Activated naive CD8-positive, alpha-beta T cell treated with anti-CD3 and anti-CD28 coated beads for 36 hours (primary cell): ENCODE measurements at regions not wholly inside any gene's neighbourhood (a gene's known extent, or its start where the extent isn't known, plus 50 kb on each side); places are given as distances from the start of the nearest gene placed in this dataset.

Source experiments
- DNase-seq: peaks from one replicate; pipeline ENCODE4 v3.0.0; 2021
- H3K27ac Mint-ChIP-seq: one replicate; pipeline ENCODE4 v1.8.0; 2022; ENCODE audit warnings: mild to moderate bottlenecking, moderate library complexity, mixed read lengths
- H3K27me3 Mint-ChIP-seq: one replicate; pipeline ENCODE4 v1.8.0; 2022; ENCODE audit warnings: mild to moderate bottlenecking, mixed read lengths
- H3K36me3 Mint-ChIP-seq: one replicate; pipeline ENCODE4 v1.8.0; 2021; ENCODE audit warnings: mild to moderate bottlenecking, mixed read lengths
- H3K4me1 Mint-ChIP-seq: one replicate; pipeline ENCODE4 v1.8.0; 2021; ENCODE audit warnings: mixed read lengths
- H3K4me3 Mint-ChIP-seq: one replicate; pipeline ENCODE4 v1.8.0; 2022; ENCODE audit warnings: mild to moderate bottlenecking, moderate library complexity, mixed read lengths
- H3K9me3 Mint-ChIP-seq: one replicate; pipeline ENCODE4 v1.8.0; 2022; ENCODE audit warnings: mixed read lengths

DNA sequence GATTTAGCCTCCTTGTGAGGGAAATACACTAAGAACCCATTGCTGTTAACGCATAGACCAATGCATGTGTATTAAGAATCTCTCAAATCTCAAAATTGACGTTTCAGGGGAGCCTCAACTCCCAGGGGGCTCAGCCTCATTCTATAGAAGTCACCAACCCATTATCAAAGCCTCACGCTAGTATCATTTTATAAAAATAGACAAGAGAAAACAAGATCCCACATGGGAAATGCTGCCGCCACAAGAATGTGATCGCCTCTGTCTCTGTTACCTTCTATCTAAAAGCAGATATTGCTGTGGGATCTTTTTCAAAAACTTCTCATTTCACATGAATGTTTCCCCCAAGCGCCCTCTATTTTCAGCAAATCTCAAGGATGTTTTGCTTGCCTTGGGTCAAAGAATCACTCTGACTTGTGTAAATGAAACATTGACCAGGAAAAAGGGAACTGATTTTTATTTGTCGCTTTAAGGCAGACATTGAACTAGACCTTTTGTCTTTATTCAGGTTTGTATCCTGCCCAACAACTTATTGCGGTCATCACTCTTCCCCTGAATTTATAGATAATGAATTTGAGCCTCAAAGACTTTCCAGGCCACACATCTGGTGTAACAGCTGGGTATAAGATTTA is 679.0 kb upstream of the ID2 start:
- no peak overlapping the region for H3K27ac Mint-ChIP-seq
- H3K4me1 Mint-ChIP-seq, result peaks cover 7% of the 10 kb centered on the region
- no peaks in the 10 kb centered on the region for H3K27me3 Mint-ChIP-seq
- H3K9me3 Mint-ChIP-seq, result no peaks in the 10 kb centered on the region
- no peaks in the 10 kb centered on the region for H3K36me3 Mint-ChIP-seq
- no peak overlapping the region for H3K4me3 Mint-ChIP-seq
- no peak for DNase-seq

DNA sequence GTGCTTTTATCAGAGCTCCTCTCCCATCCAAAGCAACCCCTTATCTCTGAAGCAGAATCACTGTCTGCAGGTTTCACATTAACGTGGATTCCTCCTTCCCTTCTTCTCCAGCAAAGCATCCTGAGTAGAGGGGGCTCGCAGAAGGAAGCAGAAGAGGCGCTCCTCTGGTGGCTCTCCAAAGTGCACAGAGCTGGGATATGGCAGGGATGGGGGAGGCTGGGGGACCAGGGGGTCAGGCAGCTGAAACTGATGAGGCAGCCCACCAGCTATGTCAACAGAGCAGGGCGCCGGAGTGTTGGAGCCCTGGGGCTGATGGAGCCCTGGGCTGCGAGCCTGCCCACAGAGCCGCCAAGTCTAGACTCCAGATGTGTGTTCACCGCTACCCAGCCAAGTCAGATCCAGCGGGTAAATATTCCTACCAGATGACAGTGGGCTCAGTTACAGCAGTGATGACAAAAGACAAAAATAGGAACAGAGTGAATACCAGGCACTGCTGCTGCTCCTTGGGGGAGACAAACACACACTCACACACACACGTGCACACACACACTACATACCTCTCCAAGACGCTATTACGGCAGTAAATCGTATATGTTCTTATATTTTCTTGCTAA is 678.3 kb upstream of the ID2 start:
- Mint-ChIP-seq H3K4me1 (peaks cover 7% of the 10 kb centered on the region), H3K4me3 (no peak overlapping the region), H3K27ac (no peak overlapping the region), H3K27me3 (no peaks in the 10 kb centered on the region), H3K9me3 (no peaks in the 10 kb centered on the region), H3K36me3 (no peaks in the 10 kb centered on the region)
- DNase-seq, result no peak

DNA sequence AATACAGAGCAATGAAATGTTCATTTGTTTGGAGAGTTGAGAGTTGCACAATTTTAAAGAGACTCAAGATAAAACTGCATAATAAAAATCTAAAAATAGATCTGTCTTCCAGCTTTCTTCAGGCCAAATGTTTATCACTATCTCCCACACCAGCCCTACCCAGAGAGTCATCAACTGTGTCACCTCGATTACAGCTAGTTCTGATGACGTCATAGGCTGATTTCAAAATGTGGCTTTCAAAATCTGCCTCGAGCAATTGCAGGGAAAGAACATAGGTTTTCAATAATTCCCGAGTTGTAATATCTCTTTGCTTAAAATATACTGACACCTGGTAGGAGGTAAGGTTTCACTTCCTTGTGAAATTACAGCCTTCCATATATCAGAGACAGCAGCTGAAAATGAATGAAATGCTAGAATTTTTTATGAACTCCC is 677.6 kb upstream of the ID2 start:
- Mint-ChIP-seq H3K4me1 (peaks cover 7% of the 10 kb centered on the region), H3K27me3 (no peaks in the 10 kb centered on the region), H3K4me3 (no peak overlapping the region), H3K36me3 (no peaks in the 10 kb centered on the region), H3K27ac (no peak overlapping the region), H3K9me3 (no peaks in the 10 kb centered on the region)
- no peak for DNase-seq

DNA sequence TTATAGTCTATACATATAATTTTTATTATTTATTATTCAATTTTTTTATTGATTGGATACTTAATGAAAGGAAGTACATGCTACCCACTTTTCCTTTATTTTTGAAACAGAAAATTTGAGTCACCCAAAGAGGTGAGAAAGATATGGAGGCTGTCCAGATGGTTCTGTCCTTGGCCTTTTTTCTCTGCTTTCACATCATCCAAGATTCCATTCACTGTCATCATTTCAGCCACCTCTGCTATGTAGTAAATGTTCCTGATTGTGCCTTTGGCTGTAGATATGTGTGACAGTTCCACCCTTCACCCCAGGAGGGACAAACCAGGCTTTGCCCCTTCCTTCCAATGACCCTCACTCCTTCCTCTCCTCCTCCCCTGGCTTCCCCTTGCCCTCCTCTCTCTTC is 675.7 kb upstream of the ID2 start:
- no peaks in the 10 kb centered on the region for H3K27me3 Mint-ChIP-seq
- H3K4me3 Mint-ChIP-seq, result no peak overlapping the region
- H3K27ac Mint-ChIP-seq, result no peak overlapping the region
- no peak for DNase-seq
- peaks cover 7% of the 10 kb centered on the region for H3K4me1 Mint-ChIP-seq
- H3K36me3 Mint-ChIP-seq, result no peaks in the 10 kb centered on the region
- H3K9me3 Mint-ChIP-seq, result no peaks in the 10 kb centered on the region

DNA sequence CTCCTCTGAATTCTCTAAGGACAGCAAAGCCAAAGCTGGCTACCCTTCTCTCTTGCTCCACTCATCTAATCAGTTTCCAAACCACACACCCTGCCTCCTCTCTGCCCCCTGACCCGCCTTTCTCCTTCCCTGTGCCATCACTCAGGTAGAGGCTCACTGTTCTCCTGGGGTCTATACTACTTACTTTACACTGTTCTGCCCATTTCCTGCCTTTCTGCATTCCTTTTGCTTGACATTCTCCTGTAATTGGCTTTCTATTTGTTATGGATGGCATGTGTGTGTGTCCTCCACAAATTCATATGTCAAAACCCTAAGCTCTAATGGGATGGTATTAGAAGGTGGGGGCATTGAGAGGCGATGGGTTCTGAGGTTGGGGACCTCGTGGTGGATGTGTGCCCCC is 675.2 kb upstream of the ID2 start:
- no peaks in the 10 kb centered on the region for H3K36me3 Mint-ChIP-seq
- no peaks in the 10 kb centered on the region for H3K9me3 Mint-ChIP-seq
- no peak for DNase-seq
- no peaks in the 10 kb centered on the region for H3K27me3 Mint-ChIP-seq
- peaks cover 7% of the 10 kb centered on the region for H3K4me1 Mint-ChIP-seq
- H3K4me3 Mint-ChIP-seq, result no peak overlapping the region
- H3K27ac Mint-ChIP-seq, result no peak overlapping the region

DNA sequence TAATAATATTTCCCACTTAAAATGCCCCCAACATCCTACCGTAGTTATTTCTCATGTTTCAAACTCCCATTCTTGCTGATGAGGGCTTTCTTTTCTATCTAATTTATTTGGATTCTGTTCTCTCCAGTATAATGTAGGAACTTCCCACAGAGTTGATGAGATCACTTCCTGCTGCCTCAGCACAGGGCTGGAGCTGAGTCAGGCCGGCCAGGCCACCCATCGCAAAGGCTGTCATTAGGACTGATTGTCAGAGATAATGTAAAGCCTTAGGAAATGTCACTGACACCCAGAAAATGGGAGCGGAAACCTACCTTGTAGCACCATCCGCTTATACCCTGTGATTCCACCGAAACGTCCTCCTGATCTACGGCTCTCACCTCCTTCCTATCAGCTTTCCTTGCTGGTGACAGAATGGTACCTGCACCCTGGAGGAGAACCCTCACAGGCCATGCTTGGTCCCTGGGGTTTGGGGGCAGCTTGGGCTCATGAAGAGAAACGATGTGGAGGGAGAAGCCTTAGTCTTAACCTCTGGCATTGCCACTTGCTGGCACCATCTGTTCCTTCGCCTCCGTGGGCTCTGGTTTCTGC is 672.8 kb upstream of the ID2 start:
- no peaks in the 10 kb centered on the region for H3K9me3 Mint-ChIP-seq
- H3K4me1 Mint-ChIP-seq, result peaks cover 4% of the 10 kb centered on the region
- H3K27ac Mint-ChIP-seq, result no peak overlapping the region
- H3K27me3 Mint-ChIP-seq, result no peaks in the 10 kb centered on the region
- H3K36me3 Mint-ChIP-seq, result no peaks in the 10 kb centered on the region
- no peak for DNase-seq
- H3K4me3 Mint-ChIP-seq, result no peak overlapping the region

DNA sequence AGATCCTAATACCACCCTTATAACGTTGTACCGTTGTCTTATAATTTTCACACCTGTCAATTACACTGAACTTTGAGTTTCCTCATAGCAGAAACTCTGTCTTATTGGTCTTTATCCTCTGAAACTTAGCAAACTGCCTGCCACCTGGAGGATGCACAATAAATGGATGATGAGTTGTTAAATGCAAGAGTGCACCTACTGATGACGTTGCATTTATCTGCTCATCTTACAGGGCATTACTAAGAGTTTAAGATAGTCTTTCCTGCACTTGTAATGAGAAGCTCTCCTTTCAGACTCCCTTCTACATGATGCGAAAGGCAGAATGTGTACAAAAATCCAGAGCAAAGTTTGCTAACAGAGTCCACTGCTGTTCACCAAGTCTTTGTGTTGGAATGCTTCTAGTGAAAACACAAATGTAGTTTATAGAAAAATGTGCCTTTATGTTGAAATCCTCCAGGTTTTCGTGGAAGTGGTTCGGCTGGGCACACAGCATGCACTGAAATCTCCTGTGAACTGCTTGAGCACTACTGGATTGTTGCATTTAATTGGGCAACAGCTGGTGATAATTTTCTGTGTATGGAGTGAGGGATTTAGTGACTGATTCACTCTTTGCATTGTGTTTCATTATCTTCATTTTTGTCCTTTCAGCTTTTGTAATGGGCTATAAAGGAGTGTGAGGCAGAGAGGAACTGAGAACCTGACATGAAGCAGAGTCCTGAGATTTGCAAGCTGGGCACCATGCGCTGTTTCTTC is 665.8 kb upstream of the ID2 start:
- Mint-ChIP-seq H3K9me3 (peaks cover 1% of the 10 kb centered on the region), H3K4me1 (no peaks in the 10 kb centered on the region), H3K27me3 (no peaks in the 10 kb centered on the region), H3K4me3 (no peak overlapping the region), H3K36me3 (no peaks in the 10 kb centered on the region), H3K27ac (no peak overlapping the region)
- DNase-seq, result no peak

DNA sequence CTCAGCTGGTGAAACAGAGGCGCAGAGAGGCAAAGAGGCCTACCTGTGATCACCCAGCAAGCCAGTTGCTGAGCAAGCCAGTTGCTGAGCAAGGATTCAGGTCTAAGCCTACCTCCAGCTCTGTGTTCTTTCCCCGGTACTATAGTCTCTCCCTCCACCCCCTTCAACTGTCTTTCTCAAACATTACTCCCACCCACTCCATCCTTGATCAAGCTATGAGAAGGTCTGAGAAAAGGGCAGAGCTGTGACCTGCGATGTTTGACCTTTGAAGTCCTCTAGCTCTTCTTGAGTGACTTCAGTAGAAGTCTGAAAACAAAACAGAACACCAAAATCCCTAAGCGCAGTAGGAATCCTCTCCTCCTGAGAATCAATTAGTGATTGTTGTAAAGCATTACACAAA is 665.2 kb upstream of the ID2 start:
- H3K27ac Mint-ChIP-seq, result no peak overlapping the region

DNA sequence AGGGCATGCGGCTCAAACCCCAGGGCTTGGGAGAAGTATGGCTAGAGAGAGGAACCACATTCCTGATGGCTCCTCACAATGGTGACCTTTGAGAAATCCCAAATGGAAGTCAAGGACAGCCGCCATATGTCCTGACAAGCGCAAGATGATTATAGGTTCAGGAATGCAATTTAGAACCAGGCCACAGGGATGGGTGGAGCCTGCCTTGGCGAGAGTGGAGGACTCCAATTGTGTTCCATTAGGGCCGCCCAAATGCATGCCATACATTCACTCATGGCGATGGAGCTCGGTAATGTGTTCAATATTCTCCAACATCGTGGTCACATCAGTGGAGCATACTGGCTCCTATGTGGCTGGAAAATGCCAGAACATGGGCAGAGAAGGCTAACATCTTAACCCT is 662.9 kb upstream of the ID2 start:
- Mint-ChIP-seq H3K4me3 (no peak overlapping the region), H3K36me3 (peaks cover 7% of the 10 kb centered on the region), H3K4me1 (peaks cover 14% of the 10 kb centered on the region), H3K9me3 (peaks cover 8% of the 10 kb centered on the region), H3K27ac (no peak overlapping the region), H3K27me3 (no peaks in the 10 kb centered on the region)
- DNase-seq, result no peak

More for the DNA sequence above, 665.2 kb upstream of the ID2 start:
- peaks cover under 1% of the 10 kb centered on the region for H3K4me1 Mint-ChIP-seq
- no peaks in the 10 kb centered on the region for H3K27me3 Mint-ChIP-seq
- H3K4me3 Mint-ChIP-seq, result no peak overlapping the region
- no peaks in the 10 kb centered on the region for H3K36me3 Mint-ChIP-seq
- DNase-seq, result no peak
- H3K9me3 Mint-ChIP-seq, result peaks cover 1% of the 10 kb centered on the region

DNA sequence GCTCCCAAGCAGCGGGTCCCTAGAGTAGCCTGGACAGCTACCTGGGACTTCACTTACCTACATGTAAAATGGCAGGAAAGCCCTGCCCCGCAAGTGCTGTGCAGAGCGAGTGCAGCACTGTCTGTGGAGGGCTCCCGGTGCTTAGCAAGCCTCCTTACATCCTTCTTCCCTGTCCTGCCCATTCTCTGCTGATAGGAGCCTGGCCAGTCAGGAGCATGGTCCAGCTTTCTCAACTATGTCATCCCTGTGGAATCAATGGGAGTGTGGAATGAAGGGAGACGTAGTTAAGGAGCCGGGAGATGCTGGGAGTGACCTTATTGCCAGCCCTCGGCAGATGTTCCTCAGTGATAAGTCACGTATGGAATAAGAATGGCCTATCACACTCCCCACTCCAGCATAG is 661.9 kb upstream of the ID2 start:
- Mint-ChIP-seq H3K9me3 (peaks cover 8% of the 10 kb centered on the region), H3K27me3 (no peaks in the 10 kb centered on the region)

DNA sequence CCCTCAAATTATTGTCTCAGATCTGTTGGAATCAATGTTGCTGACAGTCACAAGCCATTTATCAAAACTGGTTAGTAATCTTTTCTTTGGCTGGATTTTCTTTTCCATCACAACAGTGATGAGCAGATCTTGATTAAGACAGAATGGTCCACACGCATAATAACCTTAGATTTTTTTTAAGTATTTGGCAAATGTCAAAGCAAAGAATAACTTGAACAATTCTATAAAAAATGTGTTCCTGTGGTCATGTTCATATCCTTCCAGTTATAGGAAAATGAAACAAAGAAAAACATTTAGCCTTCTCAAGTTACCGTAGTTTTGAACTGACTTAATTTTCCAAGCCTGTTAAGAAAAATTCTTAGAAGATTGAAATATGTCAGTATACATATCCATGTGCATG is 659.9 kb upstream of the ID2 start:
- peaks cover 8% of the 10 kb centered on the region for H3K9me3 Mint-ChIP-seq
- DNase-seq, result no peak
- H3K27me3 Mint-ChIP-seq, result no peaks in the 10 kb centered on the region
- H3K36me3 Mint-ChIP-seq, result peaks cover 7% of the 10 kb centered on the region
- no peak overlapping the region for H3K4me3 Mint-ChIP-seq
- H3K4me1 Mint-ChIP-seq, result peaks cover 14% of the 10 kb centered on the region
- peak overlapping the region; percentile 26 for H3K27ac Mint-ChIP-seq

More for the DNA sequence above, 661.9 kb upstream of the ID2 start:
- H3K27ac Mint-ChIP-seq, result no peak overlapping the region
- no peak overlapping the region for H3K4me3 Mint-ChIP-seq
- H3K4me1 Mint-ChIP-seq, result peaks cover 14% of the 10 kb centered on the region
- no peak for DNase-seq
- H3K36me3 Mint-ChIP-seq, result peaks cover 7% of the 10 kb centered on the region

DNA sequence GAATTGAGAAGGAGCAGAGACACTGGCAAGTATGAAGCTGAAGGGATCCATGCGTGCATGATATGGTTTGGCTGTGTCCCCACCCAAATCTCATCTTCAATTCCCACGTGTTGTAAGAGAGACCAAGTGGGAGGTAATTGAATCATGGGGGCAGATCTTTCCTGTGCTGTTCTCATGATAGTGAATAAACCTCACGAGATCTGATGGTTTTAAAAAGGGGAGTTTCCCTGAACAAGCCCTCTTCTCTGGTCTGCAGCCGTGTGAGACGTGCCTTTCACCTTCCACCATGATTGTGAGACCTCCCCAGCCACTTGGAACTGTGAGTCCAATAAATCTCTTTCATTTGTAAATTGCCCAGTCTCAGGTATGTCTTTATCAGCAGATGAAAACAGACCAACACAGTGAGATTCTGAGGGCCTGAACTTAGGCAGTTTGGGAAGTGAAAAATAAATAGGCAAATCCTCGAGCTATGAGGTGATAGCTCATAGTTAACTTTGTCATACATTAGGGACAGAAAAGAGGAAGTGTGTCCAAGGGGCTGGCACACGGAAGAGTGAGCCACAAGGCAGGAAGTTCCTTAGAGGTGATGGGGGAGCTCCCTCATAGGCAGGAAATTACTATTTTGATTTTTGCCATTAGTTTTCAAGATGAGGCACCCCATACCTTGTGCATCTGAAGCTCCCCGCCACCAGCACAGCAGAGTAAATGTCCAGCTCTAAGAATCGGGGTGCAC is 658.8 kb upstream of the ID2 start:
- Mint-ChIP-seq H3K9me3 (peaks cover 8% of the 10 kb centered on the region), H3K4me3 (no peak overlapping the region), H3K27ac (peak overlapping the region; percentile 46), H3K36me3 (peaks cover 7% of the 10 kb centered on the region), H3K27me3 (no peaks in the 10 kb centered on the region), H3K4me1 (peaks cover 14% of the 10 kb centered on the region)
- DNase-seq, result no peak

DNA sequence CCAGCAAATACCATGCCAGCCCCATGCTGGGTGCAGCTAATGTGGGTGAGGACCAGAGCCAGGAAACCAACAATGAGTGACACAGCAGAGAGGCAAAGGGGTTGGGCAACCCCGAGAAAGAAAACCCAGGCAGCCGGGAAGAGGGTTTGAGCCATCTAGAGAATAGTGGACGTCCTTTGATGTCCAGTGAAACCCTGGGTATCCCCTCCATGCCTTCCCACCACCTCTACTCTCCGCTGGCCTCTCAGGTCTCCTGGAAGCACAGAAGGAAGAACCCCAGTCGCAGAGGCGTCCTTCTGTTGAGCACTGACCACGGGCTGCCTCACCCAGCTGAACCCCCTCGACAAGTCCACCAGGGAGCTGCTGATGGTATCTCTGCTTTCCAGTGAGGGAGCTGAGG is 657.4 kb upstream of the ID2 start:
- Mint-ChIP-seq H3K4me3 (no peak overlapping the region), H3K9me3 (peaks cover 8% of the 10 kb centered on the region), H3K36me3 (peaks cover 7% of the 10 kb centered on the region), H3K27me3 (no peaks in the 10 kb centered on the region), H3K27ac (no peak overlapping the region), H3K4me1 (peaks cover 14% of the 10 kb centered on the region)
- DNase-seq, result no peak

DNA sequence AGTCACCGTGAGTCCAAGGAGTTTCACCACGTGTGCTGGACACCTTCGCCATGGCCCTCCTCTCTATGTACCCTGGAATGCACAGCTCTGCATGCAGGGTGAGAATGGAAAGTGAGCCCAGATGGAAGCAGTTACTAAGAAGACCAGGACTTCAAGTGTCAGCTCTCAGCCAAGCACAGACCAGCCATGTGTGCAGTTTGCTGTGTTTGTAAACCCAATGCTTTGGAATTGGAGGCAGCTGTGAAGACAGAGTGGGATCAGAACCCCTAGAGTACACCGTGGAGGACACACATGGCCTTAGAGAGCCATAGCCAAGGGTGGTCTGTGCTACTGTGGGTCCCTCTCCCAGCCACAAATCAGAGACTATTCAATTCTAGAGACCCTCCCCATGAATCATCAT is 655.5 kb upstream of the ID2 start:
- Mint-ChIP-seq H3K4me1 (peaks cover 14% of the 10 kb centered on the region), H3K27me3 (no peaks in the 10 kb centered on the region), H3K36me3 (peaks cover 7% of the 10 kb centered on the region), H3K27ac (no peak overlapping the region), H3K9me3 (peaks cover 7% of the 10 kb centered on the region), H3K4me3 (no peak overlapping the region)
- DNase-seq, result no peak

DNA sequence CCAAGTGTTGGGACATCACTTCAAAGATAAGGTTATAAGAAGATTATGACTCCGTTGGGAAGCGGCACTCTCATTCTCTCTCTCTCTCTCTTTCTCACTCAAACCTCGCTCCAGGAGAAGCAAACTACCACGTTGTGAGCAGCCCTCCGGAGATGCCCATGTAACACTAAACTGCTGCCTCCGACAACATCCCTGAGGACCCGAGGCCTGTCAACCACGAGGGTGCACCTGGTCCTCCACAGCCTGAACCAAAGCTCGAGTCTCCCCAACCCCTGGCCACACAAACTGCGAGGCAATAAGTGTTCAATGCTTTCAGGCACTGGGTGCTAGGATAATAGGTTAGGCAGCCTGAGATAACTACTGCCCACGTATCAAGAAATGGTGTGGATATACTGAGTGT is 654.5 kb upstream of the ID2 start:
- DNase-seq, result no peak
- no peaks in the 10 kb centered on the region for H3K27me3 Mint-ChIP-seq
- H3K4me3 Mint-ChIP-seq, result no peak overlapping the region
- no peak overlapping the region for H3K27ac Mint-ChIP-seq
- H3K4me1 Mint-ChIP-seq, result peaks cover 8% of the 10 kb centered on the region
- peaks cover 4% of the 10 kb centered on the region for H3K36me3 Mint-ChIP-seq
- peaks cover 4% of the 10 kb centered on the region for H3K9me3 Mint-ChIP-seq
